HG02678 (cell line): ENCODE measurements at regions not wholly inside any gene's neighbourhood (a gene's known extent, or its start where the extent isn't known, plus 50 kb on each side); places are given as distances from the start of the nearest gene placed in this dataset.
A peak's percentile ranks its signal among the peaks of the same experiment; 100 is the strongest.

Source experiments
- ATAC-seq: cut with Tn5 transposase; IDR thresholded peaks from one replicate; pipeline ENCODE4 v1.9.1; 2021; ENCODE audit warnings: mild to moderate bottlenecking, moderate library complexity; ENCODE audit not compliant: unreplicated experiment

DNA sequence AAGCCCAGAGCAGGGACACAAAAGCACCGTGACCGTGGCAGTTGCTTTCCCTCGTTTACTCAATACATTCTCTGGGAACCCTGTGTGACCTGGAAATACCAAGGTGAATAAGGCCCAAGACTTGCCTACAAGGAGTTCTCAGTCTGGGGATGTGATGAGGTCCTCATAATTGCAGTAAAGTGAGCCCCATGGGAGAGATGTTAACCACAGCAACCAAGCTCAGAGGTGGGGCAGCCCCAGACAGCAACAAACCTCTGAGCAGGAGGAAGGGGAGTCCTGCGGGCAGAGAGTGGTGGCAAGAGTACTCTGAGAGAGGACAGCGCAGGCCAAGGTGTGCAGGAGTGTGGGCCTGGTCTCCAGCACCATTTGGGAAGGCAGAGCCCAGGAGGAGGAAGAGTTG, 91.6 kb downstream of the TTC32 start:
- peak; percentile 69 for ATAC-seq

GRCh38 chr2:19809206-19809605, 92.6 kb downstream of the TTC32 start:
- ATAC-seq = no peak

DNA sequence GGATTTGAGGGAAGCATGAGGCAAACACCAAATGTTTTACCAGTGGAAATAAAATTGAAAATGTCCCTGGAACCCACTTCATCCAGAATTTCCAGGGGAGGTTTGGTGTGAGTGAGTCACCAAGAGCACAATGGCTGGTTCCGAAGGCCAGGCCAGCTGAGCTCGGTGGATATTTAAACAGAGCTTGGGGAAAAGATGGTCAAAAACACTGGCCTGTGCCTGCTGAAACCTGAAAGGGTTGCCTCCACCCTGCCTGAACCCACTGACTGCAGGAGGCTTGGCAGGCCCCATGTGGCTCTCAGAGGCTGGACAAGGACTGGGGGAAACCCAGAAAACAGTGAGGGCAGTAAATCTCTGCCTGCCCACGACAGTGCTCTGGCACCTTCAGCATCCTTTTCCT, 93.9 kb downstream of the TTC32 start:
- no peak for ATAC-seq

GRCh38 chr2:19807346-19807745, 94.4 kb downstream of the TTC32 start:
- no peak for ATAC-seq

- no peak for ATAC-seq
Observed at GRCh38 chr2:19806591-19806990, 95.2 kb downstream of the TTC32 start.

DNA sequence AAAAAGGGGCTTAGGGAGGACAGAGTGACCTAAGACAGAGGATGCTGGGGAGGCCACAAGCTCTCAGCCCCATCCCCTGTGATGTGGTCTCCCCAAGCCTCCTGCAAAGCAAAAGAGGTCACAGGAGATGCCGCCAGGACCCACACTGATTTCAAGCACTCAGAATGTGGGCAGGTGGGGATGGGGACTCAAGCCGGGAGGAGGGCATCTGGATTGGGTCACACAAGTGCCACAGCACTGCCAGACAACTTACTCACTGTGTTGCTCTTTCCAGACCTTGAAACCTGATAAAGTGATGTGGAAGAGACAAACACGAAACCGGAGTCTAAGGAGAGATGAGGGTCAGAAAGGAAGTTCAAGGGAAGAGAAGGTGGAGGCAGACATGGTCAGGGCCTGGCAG, 95.7 kb downstream of the TTC32 start:
- no peak for ATAC-seq

GRCh38 chr2:19805266-19805665, 96.5 kb downstream of the TTC32 start:
- ATAC-seq = no peak

DNA sequence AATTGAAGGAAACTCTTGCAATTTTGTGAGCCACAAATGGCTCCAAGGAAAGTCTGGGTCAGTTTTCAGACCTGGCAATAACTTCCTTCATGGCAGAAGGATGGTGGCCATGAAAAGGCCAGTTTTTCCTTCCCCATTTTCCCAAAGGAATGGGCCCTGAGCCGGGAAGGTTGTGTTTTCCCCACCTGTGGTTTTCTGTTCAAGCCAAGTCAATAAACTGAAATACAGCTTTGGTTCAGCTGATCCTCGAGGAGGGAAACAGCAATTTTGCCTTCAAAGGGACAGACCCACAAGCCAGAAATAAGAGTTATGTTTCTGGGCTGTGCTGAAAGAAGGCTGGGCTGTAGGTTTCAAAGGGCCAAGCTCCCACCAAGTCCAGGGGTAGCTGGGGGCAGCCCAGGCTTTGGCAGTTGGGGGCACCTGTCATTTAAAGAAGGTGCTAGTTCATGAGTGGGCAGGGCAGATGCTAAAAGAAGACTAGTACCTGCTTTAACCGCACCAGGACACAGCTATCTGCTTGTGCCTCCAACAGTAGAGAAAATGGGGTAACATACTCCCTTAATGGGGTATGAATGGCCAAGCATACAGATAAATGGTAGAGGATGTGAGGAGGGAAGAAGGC, 97.0 kb downstream of the TTC32 start:
- ATAC-seq = no peak

DNA sequence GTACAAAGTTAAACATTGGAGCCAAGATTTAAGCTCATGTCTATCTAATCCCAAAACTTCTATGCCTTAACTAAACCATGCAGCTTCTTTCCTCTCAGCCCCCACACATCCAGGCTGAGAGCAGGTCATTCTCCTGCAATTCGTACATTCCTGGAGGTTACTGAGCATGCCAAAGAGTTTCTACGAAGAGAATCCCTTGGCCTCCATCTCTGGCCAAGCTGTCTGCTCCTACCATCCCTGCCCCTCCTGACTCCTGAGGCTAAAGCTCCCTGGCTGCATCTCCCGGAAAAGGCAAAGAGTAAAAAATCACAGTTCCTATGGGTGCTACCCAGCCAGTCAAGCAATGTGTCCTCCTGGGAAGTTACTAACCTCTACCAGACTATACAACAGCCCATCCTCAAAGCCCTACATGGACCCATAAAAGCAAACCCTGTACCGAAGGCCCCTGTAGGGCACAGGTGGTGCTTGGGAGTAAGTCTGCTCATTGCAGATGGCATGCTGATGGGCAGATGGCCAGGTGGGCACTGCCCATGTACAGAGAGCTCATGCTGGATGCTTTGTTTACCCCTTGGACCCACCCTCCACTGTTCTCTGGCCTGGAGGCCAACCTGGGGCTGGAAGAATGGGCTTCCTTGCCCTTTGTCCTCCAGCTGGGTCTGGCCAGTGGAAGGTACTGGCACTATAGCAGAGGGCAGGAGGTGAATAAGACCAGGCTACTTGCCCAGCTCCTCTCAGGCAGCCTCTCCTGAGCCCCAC, 99.5 kb downstream of the TTC32 start:
- no peak for ATAC-seq

GRCh38 chr2:19801367-19802080, 100.3 kb downstream of the TTC32 start:
- ATAC-seq = no peak

- ATAC-seq = no peak
Observed at GRCh38 chr2:19800796-19801195, 101.0 kb downstream of the TTC32 start.

- ATAC-seq = no peak
Observed at GRCh38 chr2:19799881-19800780, 101.7 kb downstream of the TTC32 start.

DNA sequence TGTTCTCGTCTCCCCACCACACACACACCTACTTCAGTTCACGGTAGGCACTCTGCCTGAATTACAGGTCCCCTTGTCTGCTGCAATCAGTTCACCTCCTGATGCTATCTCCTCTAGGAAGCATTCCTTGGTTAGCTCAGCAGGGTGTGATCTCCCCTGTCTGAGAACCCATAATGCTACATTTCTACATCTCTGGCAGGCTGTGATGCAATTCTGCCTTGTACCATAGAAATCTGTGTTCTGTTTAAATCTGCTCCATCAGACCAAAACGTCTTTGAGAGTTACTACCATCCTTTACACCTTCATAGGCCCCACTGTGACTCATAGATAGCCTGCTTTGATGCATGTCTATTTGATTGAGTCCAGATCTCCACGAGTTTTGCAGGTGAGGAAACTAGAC, 103.9 kb downstream of the TTC32 start:
- no peak for ATAC-seq

DNA sequence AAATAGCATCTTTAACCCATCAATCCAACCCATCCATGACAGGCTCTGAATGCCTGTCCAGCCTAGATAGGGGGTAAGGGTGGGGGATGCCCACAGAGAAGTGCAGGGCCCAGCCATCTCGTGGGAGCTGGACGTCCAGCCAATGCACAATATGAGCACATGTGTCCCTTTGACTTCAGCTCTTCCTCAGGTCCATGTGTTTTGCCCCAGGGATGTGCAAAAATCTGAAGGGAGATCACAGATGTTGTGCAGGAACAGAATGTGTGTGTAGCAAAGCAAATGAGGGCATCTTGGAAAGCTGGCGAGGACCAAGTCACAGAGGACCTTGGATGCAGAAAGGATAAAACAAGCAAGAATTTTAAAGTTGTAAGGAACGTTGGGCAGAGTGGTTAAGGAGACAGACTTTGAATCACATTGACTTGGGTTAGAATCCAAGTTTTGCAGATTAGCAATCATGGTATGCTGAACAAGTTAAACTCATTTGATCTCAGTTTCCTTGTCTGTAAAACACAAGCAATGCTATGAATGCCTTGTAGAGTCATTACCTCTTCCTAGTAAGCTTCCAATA, 104.5 kb downstream of the TTC32 start:
- no peak for ATAC-seq

DNA sequence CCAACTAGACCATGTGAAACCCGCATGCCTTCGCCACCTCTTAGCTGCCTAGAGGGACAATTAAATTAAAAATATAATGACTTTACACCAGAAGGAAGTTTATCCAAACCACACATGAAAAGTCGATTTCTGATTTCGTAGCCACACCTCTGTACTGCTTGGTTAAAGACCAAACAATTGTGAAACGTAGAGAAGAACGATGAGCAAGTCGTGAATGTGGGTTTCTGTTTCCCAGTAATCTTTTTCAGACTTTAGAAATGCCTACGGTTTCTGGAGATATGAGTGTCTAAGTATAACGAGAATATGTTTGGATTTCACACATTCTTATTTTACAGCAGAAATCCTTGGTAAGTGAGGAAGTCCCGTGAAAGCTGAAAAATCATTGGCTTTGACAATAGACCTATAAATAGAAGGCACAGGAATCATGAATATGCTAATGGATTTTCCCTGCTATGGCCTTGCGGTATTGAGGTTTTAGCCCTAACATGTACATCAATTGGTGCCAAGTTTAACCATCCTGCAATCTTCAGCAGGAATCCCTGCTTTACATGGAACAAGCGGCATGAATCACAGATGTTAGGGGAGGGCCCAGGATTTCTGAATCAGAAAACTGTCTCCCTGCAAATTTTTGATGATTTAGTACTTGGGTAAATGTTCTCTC, 105.6 kb downstream of the TTC32 start:
- no peak for ATAC-seq

GRCh38 chr2:19793132-19793750, 108.5 kb downstream of the TTC32 start:
- no peak for ATAC-seq

DNA sequence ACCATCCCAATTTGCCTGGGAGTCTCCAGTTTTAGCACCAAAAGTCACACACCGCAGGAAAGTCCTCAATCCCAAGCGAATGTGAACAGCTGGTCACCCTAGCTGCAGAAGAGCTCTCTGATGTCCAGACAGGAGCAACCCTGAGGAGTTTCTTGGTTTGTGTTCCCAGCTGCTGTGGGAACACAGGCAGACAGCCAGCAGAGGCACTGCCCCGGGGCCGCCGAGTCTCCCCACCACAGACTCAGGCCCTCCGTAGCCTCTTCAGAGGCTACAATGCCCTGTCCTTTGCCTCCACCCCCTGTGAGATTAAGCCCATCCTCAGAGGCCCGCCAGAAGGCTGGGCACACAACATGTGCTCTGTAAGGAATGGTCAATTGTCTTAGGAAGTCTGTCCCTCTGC, 111.5 kb downstream of the TTC32 start:
- no peak for ATAC-seq

DNA sequence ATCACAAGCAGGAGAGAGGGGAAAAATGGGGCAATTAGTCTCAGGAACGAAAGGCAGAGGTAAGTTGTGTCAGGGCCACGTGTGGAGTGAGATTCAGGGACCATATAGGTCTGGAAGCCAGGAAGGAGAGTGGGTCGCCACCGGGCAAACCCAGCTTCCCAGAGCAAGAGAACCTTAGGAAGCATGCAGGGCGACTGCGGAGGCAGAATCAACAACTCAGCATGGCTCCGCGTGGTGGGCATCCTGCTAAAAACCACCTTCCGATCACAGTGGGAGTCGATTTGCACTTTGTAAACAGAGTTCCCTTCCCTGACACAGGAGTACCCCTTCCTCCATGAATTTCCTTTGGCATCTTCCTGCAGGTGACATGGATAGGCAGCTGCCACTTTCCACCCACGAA, 114.6 kb downstream of the TTC32 start:
- no peak for ATAC-seq

DNA sequence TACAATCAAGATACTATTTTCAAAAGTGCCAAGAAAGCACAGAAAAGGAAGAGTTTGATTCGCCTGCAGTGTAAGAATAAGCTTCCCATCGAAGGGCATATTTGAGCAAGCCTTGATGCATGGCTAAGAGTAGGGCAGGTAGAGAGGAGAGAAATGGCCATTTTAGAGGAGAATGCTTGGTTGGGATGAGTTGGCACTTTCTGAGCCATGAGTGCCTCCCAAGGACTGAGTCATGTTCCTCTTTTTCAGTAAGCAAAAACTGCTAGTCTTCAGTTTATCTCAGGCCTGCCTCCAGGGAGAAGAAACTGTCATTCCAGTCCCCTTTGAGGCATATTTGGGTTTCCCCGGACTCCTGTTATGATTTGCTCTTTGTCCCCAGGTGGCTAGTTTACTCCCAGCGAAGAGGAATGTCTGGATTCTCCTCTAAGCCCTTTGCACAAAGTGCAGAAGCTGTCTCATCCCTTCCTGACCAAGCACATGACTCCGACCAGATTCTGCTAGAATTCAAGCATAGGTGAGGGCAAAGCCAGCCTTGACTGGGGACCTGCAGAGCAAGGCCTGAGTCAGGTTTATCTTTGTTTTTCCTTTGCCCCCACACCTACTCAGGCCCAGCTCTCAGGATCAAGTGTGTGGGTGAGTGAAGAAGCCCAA, 115.2 kb downstream of the TTC32 start:
- peak; percentile 67 for ATAC-seq
